Right atrium auricular region (tissue), 2 donors: ENCODE measurements at regions not wholly inside any gene's neighbourhood (a gene's known extent, or its start where the extent isn't known, plus 50 kb on each side); places are given as distances from the start of the nearest gene placed in this dataset.

Source experiments
- DNase-seq: peaks from one replicate; pipeline ENCODE4 v3.0.0-alpha.2; 2019; ENCODE audit warnings: low spot score
- H3K27ac ChIP-seq, 2 donors: fragments of 200-600 bp; sonication (generic); 1 replicate in 1 of 2; 2 replicates in 1 of 2; pipeline ENCODE4 v1.5.1; 2016 to 2019
- H3K27me3 ChIP-seq, 2 donors: fragments of 200-600 bp; sonication (generic); one replicate each; pipeline versions ENCODE4 v1.5.1 to v1.6.0; 2017 to 2019
- H3K36me3 ChIP-seq: fragments of 200-600 bp; sonication (generic); one replicate; pipeline ENCODE4 v1.5.1; 2016
- H3K4me1 ChIP-seq, 2 donors: fragments of 200-600 bp; sonication (generic); one replicate each; pipeline versions ENCODE4 v1.5.1 to v1.6.0; 2017 to 2019
- H3K4me3 ChIP-seq, 2 donors: fragments of 200-600 bp; sonication (generic); 1 replicate in 1 of 2; 2 replicates in 1 of 2; pipeline ENCODE4 v1.5.1; 2017 to 2019; ENCODE audit warnings: mild to moderate bottlenecking in 1 of 2, moderate library complexity in 1 of 2
- H3K9me3 ChIP-seq, 2 donors: fragments of 200-600 bp; sonication (generic); one replicate each; pipeline ENCODE4 v1.5.1; 2019
- CTCF ChIP-seq, 2 donors: fragments of 200-600 bp; sonication (generic); IDR thresholded peaks; one replicate each; pipeline ENCODE4 v1.5.1; 2019; ENCODE audit warnings: antibody characterized with exemption in 2 of 2

GRCh38 chr6:63503199-63503598, 69.1 kb upstream of the LOC128125822 start:
- no peaks in the 10 kb centered on the region for H3K36me3 ChIP-seq
- H3K27ac ChIP-seq, result no peak overlapping the region
- TF ChIP-seq CTCF (IDR thresholded peaks at IDR 0.05), result no peak
- no peaks in the 10 kb centered on the region for H3K9me3 ChIP-seq
- DNase-seq, result no peak
- no peaks in the 10 kb centered on the region for H3K27me3 ChIP-seq
- no peaks in the 10 kb centered on the region for H3K4me1 ChIP-seq
- no peak overlapping the region for H3K4me3 ChIP-seq

GRCh38 chr6:63504777-63505384, 67.4 kb upstream of the LOC128125822 start:
- no peak for TF ChIP-seq CTCF (IDR thresholded peaks at IDR 0.05)
- H3K9me3 ChIP-seq, result no peaks in the 10 kb centered on the region
- DNase-seq, result no peak
- H3K4me3 ChIP-seq, result no peak overlapping the region
- H3K4me1 ChIP-seq, result peaks cover 0 to 2% of the 10 kb centered on the region in 2 donors
- H3K36me3 ChIP-seq, result no peaks in the 10 kb centered on the region
- no peaks in the 10 kb centered on the region for H3K27me3 ChIP-seq
- H3K27ac ChIP-seq, result no peak overlapping the region

- Histone ChIP-seq H3K9me3 (no peaks in the 10 kb centered on the region), H3K4me3 (no peak overlapping the region), H3K27me3 (no peaks in the 10 kb centered on the region), H3K36me3 (no peaks in the 10 kb centered on the region), H3K27ac (no peak overlapping the region), H3K4me1 (peaks cover 0 to 5% of the 10 kb centered on the region in 2 donors)
- TF ChIP-seq CTCF (IDR thresholded peaks at IDR 0.05), result no peak
- DNase-seq, result no peak
Observed at GRCh38 chr6:63507096-63507495, 65.2 kb upstream of the LOC128125822 start.

GRCh38 chr6:63509652-63510352, 62.5 kb upstream of the LOC128125822 start:
- no peak overlapping the region for H3K27ac ChIP-seq
- no peaks in the 10 kb centered on the region for H3K36me3 ChIP-seq
- H3K4me3 ChIP-seq, result no peak overlapping the region
- H3K9me3 ChIP-seq, result no peaks in the 10 kb centered on the region
- peaks cover 0 to 5% of the 10 kb centered on the region in 2 donors for H3K4me1 ChIP-seq
- TF ChIP-seq CTCF (IDR thresholded peaks at IDR 0.05), result no peak
- no peak for DNase-seq
- no peaks in the 10 kb centered on the region for H3K27me3 ChIP-seq

GRCh38 chr6:63510353-63510686, 62.0 kb upstream of the LOC128125822 start:
- DNase-seq, result no peak
- H3K4me3 ChIP-seq, result no peak overlapping the region
- H3K9me3 ChIP-seq, result no peaks in the 10 kb centered on the region
- H3K27ac ChIP-seq, result no peak overlapping the region
- H3K4me1 ChIP-seq, result peaks cover 0 to 5% of the 10 kb centered on the region in 2 donors
- no peak for TF ChIP-seq CTCF (IDR thresholded peaks at IDR 0.05)
- H3K27me3 ChIP-seq, result no peaks in the 10 kb centered on the region
- H3K36me3 ChIP-seq, result no peaks in the 10 kb centered on the region

- H3K27ac ChIP-seq, result no peak overlapping the region
- no peaks in the 10 kb centered on the region for H3K36me3 ChIP-seq
- peaks cover 0 to 5% of the 10 kb centered on the region in 2 donors for H3K4me1 ChIP-seq
- no peak for TF ChIP-seq CTCF (IDR thresholded peaks at IDR 0.05)
- H3K27me3 ChIP-seq, result no peaks in the 10 kb centered on the region
- no peak overlapping the region for H3K4me3 ChIP-seq
- no peak for DNase-seq
- no peaks in the 10 kb centered on the region for H3K9me3 ChIP-seq
Observed at GRCh38 chr6:63510849-63511248, 61.4 kb upstream of the LOC128125822 start.
